ENCODE measurements at regions not wholly inside any gene's neighbourhood (a gene's known extent, or its start where the extent isn't known, plus 50 kb on each side); places are given as distances from the start of the nearest gene placed in this dataset.
"Not testable (repeated sequence)": the region's sequence is repeated elsewhere in the genome, so short reads cannot be mapped to it uniquely, and the experiment has no call there.

DNA sequence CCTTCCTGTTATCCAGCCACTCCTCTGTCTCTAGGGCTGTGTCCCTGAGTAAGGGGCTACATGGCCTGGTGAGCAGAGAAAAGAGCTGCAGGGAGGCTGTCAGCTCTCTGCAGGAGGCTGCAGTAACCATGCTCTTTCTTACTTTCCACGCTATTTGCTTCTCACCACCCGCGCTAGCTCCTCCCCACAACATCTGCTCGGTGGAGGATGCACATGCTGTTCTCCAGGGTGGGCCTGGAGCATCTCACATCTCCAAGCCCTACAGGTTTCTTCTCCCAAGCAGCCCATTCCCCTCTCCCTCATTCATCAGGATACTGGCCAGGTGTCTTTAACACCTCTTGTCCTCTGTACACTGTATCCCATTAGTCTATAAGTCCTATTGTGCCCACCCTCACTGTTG is 103.8 kb downstream of the IER5 start:
- no peak for DNase-seq (ENCODE audit: low read depth in 3 of 3, low spot score in 1 of 3)

DNA sequence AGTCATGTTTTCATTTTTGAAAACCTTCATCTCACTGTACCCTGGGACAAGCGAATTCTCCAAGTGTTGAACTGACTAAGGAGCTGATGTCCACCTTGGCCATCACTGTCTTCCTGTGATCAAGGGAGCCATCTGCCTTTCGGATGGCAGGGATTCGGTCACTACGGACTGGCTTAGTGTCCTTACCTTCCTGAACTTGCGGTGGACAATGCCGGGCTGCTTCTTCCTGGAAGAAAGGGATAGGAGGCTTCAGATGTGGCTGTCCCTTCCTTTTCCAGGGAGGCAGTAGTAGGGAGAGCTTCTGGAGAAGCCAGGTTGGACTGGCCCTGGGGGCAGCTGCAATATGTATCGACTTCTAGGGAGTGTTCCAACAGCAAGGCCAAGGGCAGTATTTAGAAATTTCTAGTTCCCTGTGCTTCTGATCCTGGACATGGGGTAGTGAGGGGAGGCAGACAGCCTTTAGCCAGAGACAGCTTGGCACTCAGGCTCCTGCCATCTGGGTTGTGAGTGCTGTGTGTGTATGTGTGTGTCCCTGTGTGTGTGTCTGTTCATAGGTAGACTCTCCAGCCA is 114.6 kb downstream of the IER5 start:
- no peak for DNase-seq (ENCODE audit: low read depth in 3 of 3, low spot score in 1 of 3)

DNA sequence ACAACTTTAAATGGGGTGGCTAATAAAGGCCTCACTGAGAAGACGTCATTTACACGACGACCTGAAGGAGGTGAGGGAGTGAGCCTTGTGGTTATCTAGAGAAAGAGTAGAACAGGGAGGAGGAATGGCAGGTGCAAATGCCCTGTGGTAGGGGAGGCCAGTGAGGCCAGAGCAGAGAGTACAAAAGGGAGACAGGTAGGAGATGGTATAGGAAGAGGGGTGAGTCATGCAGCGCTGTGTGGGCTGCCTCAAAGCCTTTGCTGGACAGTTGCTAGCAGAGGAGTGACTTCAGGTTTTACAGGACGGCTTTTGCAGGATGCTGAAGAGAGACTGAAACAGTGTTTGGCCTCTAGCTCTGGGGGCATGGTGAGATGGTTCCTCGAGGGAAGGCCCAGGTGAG is 116.0 kb downstream of the IER5 start:
- DNase-seq (ENCODE audit: low read depth in 3 of 3, low spot score in 1 of 3) = no peak

DNA sequence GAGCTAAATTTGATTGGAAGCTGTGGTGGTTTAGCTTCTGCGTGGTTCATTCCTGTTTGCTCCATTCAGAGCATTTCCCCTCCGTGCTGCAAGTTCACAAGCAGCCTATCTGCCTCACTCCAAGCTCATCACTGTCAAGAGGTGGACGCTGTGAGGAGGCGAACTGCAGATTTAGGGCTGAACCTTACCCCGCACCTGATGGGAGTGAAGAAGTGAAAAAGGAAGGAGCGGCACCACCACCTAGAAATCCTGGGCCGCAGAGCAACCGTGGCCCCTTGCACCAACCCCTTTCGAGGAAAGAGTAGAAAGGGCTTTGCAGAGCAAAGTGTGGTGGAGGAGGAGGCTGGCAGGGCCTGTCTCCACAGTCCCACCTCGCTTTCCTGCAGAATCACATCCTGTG is 117.4 kb downstream of the IER5 start:
- DNase-seq (ENCODE audit: low read depth in 3 of 3, low spot score in 1 of 3) = no peak

DNA sequence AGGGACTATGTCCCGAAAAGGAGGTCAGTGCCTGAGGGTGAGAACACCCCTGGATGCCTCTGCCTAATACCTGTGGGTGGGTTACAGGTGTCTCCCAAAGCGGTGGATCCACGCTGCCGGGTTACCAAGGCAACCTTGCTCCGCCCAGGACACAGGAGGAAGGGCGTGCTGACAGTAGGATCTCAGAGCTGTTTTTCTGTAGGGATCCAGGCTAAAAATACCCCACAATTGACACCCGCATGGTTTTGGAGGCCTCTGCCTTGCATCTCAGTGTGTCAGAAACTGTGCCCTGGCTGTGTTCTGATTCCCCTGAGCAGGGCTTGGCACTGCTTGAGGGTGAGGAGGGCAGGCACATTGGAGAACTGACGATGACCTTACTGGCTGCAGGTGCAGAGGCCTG is 118.0 kb downstream of the IER5 start:
- no peak for DNase-seq (ENCODE audit: low read depth in 3 of 3, low spot score in 1 of 3)

DNA sequence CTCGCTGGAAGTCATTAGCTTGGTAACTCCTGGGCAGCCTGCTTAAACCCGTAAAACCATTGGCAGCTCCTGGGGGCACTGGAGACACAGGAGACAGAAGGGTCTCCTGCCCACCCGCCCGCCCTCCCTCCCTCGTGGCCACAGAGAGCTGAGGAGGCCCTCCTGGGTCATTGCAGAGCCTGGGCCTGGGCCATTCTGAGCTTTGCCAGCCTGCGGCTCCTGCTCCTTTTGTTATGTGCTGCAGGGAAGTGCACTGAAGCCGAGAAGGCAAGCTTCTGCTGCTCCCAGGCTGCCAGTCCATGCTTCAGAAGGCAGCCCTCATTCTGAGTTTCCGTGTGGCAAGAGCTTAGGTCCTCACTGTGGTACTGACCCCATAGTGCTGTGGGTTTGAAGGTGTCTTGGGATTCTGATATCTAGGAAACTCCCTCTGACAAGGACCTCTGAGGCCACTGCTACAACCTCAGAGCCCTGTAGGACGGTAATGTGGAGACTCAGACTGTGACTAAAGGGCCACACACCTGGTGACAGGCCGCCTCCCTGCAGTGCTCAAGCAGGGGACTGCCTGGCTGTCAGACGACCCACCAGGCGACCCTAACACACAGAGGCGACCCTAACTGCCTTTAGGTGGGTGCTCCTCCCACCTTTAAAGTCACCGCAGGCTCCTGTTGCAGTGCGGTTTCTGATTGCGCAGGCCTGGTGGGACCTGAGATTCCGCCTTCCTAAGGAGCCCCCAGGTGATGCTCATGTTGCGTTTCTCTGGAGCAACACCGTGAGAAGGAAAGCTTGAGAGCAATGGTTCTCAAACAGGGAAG is 118.7 kb downstream of the IER5 start:
- no peak for DNase-seq (ENCODE audit: low read depth in 3 of 3, low spot score in 1 of 3)

DNA sequence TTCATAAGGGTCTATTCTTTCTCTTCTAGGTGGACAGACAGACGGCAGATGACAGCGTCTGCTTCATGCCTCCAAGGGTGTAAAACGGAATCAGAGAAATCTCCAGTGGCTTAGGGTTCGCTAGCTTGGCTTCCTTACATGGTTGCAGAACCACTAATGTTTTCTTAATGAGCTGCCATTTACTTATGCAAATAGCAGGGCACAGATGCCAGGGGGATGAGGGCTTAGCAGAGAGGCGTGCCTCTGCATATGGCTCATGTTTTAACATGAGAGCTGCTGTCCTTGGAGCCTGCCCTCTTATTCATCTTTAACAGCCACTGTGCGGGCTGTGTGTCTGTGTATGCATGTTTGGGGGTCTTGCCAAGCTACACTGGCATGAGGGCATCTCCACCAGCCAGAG is 119.6 kb downstream of the IER5 start:
- DNase-seq (ENCODE audit: low read depth in 3 of 3, low spot score in 1 of 3) = no peak

DNA sequence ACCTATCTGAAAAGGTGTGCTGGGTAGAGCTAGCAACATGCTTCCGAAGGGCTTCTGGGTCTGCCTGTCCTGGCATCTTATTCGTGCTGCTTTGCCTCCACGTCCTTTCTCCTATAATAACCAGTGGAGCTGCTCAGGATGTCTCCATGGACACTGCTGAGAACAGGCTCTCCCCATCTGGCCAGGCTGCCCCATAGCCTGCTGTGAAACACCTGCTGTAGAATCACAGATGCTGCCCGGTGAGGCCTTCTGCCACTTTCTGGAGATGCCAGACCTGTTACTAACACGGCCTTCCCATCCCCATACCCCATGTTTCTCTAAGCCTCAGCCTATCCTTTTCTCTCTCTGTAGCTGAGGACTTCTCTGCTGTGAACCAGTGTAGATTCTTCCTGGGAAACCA is 120.5 kb downstream of the IER5 start:
- no peak for DNase-seq (ENCODE audit: low read depth in 3 of 3, low spot score in 1 of 3)

DNA sequence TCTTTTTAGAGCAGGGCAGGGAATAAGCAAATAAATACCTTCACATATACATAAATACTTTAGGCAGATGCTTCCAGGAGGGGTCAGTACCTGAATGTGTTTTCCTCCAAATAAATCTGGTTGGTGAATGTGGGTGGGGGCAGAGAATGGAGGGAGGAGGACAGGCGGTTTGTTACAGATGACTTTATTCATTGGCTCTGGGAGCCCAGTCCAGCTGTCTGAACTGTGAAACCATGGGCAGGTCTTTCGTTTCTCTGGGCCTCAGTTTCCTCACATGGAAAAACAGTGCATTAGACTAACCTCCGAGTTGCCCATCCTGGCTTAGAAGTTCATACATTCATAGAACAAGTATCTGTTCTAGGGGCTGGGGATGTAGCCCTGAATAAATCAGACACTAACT is 124.6 kb downstream of the IER5 start:
- DNase-seq (ENCODE audit: low read depth in 3 of 3, low spot score in 1 of 3) = no peak

DNA sequence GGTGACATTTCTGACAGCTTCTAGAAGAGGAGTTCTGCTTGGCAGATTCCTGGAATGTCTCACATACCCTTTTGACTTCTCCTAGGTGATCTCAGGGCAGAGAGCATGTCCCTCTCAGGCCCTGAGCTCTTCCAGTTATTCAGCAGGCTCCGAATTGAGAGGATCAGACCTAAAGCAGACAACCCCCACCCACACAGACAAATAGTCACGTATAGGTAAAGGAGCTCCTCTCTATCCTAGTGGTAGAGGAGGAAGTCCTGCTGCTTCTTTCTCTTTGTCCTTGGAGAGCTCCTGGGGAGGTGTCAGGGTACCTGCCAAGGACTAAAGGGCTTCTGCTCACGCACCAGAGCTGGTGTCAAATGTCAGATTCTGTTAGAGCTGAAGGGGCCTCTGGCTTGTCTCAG is 128.1 kb downstream of the IER5 start:
- DNase-seq (ENCODE audit: low read depth in 3 of 3, low spot score in 1 of 3) = no peak

DNA sequence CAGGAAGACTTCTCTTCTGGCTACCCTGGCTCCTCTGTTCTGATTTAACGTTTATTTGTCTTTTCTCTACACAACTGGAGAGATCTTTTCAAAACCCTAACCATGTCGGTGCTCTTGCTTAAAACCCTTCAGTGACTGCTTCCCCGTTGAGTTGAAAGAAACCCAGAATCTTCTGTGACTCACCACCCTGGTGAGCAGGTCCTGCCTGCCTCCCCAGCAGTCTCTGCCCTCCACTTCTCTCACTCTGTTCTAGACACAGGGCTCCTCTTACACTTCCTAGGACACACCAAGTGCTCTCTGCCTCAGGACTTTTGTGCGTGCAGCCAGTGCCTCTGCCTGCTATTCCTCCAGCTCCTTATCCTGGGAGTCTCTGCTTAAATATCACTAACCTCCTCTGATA is 131.4 kb downstream of the IER5 start:
- no peak for DNase-seq (ENCODE audit: low read depth in 3 of 3, low spot score in 1 of 3)

DNA sequence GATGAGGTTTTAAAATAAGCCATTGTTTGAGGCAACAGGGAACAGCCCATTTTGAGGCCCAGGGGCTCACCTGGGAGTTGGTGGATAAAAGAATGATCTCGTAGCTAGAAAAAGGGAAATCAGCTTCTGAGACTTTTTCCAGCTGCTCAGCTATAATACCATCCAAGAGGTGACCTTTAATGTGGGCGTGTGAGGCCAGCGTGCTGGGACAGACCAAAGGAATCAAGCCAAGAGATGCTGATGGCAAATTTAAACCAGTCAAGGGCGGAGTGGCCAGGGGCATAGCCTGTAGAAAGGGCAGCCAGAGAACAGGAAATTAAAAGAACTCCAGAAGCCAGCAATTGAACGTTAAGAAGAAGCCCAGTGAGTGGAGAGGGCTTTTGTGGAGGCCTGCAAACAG is 132.6 kb downstream of the IER5 start:
- no peak for DNase-seq (ENCODE audit: low read depth in 3 of 3, low spot score in 1 of 3)

DNA sequence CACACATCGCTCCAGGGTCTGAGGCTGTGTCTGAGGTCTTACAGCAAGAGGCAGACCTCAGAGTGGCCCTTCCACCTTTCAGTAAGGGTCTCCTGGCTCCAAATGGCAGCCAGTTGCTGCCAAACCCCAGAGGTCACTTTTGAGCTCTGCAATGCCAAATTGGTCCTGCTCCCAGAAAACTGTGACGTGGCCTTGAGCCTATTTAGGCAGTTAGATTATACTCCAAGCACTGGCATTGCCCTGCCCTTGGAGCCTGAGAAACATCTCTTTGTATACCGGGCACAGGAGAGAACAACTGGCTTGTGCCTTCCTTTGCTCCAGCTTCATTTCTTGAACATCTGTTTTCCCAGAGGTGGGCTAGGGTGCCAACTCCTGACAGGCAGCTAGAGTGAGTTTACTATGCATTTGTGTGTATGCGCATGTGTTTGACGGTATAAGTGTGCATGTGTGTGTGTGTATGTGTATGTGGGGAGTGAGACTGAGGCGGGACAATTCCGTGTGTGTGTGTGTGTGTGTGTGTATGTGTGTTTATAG is 134.5 kb downstream of the IER5 start:
- no peak for DNase-seq (ENCODE audit: low read depth in 3 of 3, low spot score in 1 of 3)

DNA sequence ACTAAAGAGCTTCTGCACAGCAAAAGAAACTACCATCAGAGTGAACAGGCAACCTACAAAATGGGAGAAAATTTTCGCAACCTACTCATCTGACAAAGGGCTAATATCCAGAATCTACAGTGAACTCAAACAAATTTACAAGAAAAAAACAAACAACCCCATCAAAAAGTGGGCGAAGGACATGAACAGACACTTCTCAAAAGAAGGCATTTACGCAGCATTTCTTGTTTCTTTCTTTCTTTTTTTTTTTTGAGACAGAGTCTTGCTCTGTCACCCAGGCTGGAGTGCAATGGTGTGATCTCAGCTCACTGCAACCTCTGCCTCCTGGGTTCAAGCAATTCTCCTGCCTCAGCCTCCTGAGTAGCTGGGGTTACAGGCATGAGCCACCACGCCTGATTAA is 138.2 kb downstream of the IER5 start:
- DNase-seq (ENCODE audit: low read depth in 3 of 3, low spot score in 1 of 3) = not testable (repeated sequence)

DNA sequence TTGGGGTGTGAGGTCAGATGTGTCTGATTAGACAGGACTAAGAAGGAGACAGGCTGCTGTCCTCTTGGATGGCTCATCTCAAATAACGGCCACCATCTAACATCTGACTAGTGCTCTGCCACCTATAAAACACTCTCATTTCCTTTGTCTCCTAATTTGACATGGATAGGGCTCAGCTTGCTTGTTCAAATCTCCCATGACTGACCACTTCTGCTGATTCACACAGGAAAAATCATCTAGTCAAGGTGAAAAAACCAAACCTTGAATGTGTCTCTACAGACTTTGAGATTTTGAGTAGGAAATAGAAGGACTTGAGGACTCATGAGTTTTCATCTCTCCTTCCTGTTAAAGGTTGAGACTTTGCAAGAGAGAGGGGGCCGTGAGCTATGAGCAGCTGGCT is 150.6 kb downstream of the IER5 start:
- DNase-seq (ENCODE audit: low read depth in 3 of 3, low spot score in 1 of 3) = no peak

DNA sequence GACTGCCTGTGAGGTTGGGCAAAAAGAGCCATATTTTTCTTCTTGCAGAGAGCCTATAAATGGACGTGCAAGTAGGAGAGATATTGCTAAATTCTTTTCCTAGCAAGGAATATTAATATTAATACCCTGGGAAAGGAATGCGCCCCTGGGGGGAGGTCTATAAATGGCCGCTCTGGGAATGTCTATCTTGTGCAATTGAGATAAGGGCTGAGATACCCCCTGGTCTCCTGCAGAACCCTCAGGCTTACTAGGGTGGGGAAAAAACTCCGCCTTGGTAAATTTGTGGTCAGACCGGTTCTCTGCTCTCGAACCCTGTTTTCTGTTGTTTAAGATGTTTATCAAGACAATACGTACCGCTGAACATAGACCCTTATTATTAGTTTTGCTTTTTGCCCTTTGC is 157.8 kb downstream of the IER5 start:
- not testable (repeated sequence) for DNase-seq (ENCODE audit: low read depth in 3 of 3, low spot score in 1 of 3)

DNA sequence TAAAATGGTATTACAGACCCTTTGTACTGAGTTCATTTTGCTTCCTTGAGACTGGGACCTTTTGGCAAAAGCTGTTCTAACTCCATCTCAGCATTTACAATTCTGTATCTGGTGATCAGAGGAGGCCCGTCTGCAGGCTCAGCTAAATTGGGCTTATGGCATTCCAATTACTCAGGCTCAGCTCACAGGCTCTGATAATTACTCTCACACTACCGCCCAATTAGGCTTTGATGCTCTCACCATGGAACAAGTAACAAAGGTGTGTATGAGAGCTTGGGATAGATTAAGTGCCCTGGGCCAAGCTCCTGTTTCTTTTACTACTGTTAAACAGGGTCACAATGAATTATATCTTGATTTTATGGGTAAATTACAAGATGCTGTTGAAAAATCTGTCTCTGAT is 159.9 kb downstream of the IER5 start:
- not testable (repeated sequence) for DNase-seq (ENCODE audit: low read depth in 3 of 3, low spot score in 1 of 3)

DNA sequence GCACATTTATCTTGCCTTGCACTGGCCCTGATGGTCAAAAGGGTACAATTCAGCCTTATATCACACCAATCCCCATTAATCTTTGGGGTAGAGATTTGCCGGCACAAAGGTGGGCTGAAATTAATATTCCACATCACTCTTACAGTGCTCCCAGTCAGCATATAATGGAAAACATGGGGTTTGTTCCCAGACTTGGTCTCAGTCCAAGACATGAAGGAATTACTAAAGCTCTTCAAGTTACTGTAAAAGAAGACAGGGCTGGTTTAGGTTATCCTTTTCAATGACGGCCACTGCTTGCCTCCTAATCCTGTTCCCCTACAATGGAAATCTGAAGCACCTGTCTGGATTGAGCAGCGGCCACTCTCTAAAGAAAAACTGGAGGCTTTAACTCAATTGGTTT is 160.7 kb downstream of the IER5 start:
- no peak for DNase-seq (ENCODE audit: low read depth in 3 of 3, low spot score in 1 of 3)

DNA sequence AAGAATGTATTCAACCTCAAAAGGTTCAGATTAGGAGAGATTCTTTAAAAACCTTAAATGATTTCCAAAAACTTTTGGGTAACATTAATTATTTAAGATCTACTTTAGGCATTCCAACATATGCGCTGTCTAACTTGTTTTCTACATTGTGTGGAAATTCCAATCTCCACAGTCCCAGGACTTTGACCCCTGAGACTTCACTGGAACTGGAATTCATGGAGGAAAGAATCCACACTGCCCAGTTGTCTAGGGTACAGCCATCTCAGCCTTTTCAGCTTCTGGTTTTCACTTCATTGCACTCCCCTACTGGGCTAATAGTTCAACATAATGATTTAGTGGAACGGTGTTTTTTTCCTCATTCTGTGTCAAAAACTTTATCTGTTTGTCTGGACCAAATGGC is 161.5 kb downstream of the IER5 start:
- DNase-seq (ENCODE audit: low read depth in 3 of 3, low spot score in 1 of 3) = no peak

DNA sequence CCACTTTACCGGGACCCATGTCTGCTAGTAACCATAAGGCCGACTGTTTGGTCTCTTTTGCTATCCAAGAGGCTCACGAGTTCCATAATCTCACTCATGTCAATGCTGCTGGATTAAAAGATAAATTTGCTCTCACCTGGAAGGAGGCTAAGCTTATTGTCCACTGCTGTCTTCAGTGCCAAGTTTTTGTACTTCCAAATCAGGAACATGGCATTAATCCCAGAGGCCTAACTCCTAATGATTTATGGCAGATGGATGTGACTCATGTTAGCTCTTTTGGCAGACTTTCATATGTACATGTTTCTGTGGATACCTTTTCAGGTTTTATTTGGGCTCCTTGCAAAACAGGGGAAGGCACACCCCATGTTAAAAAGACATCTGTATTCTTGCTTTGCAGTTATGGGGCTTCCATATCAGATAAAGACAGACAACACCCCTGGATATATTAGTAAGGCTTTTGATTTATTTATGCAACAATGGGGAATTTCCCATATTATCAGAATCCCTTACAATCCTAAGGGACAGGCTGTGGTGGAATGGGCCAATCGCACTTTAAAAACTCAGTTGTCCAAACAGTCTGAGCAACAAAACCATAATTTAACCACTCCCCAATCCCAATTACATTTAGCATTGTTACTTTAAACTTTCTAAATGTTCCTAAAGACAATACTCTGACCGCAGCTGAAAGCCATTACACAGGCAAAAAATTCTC is 162.7 kb downstream of the IER5 start:
- no peak for DNase-seq (ENCODE audit: low read depth in 3 of 3, low spot score in 1 of 3)

DNA sequence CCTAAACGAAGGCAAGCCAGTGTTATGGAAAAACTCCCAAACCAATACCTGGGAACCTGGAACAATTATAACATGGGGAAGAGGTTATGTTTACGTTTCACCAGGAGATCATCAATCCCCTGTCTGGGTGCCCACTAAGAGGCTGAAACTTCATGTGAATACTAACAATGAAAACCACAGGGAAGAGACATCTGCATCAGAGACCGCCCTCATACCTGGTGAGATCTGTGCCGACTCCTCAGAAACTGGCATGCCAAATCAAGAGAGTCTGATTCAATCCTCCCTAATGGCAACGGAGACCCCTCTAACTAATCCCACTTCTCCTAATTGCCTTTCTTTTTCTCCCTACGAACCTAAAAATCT is 163.2 kb downstream of the IER5 start:
- DNase-seq (ENCODE audit: low read depth in 3 of 3, low spot score in 1 of 3) = no peak

DNA sequence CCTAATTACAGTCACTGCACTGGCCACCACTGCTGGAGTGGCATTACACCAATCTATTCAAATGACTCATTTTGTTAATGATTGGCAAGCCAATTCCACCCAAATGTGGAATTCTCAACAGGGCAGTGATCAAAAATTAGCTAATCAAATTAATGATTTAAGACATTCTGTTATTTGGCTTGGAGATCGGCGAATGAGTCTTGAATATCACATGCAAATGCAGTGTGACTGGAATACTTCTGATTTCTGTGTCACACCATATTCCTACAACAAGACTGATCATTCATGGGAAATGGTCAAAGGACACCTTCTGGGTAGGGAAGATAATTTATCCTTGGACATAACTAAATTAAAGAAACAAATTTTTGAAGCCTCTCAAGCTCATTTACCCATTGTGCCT is 165.1 kb downstream of the IER5 start:
- not testable (repeated sequence) for DNase-seq (ENCODE audit: low read depth in 3 of 3, low spot score in 1 of 3)
